D721Med (cell line): ENCODE measurements at regions not wholly inside any gene's neighbourhood (a gene's known extent, or its start where the extent isn't known, plus 50 kb on each side); places are given as distances from the start of the nearest gene placed in this dataset.
"Not testable (repeated sequence)": the region's sequence is repeated elsewhere in the genome, so short reads cannot be mapped to it uniquely, and the experiment has no call there.

ENCODE experiments used
- DNase-seq: peaks from one replicate; pipeline ENCODE4 v3.0.0; 2011; ENCODE audit warnings: low spot score; ENCODE audit not compliant: insufficient read length
- FAIRE-seq: peaks from 2 replicates; lab custom pipeline; 2011; peaks lifted over from hg19 to GRCh38; lab: Jason Lieb, UNC
- TF ChIP-seq, protein P1 (sequence below): IDR thresholded peaks from 2 replicates; pipeline ENCODE4 v1.5.1; 2012; ENCODE audit warnings: mild to moderate bottlenecking, control low read depth; ENCODE audit not compliant: insufficient read depth; ENCODE audit errors: missing control alignments

DNA sequence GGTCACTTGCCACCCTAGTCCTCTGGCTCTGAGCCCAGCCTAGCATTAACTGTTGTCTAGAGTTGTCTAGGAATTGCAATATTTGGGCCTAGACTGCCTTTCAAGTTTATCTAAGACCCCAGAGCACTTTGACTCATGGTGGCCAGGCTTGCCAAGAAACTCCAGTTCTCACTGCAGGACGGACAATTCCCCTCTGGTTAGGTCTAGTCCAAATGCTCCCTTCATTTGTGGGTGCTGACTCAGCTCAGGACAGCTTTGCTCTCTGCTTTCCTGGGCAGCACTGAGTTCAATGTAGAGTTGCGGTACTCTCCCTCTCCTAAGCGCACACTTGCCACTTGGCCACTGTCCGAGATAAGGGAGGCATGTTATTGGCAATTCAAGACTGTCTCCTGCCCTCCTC, 619.4 kb downstream of the TLE1 start:
- TF ChIP-seq, protein P1, sequence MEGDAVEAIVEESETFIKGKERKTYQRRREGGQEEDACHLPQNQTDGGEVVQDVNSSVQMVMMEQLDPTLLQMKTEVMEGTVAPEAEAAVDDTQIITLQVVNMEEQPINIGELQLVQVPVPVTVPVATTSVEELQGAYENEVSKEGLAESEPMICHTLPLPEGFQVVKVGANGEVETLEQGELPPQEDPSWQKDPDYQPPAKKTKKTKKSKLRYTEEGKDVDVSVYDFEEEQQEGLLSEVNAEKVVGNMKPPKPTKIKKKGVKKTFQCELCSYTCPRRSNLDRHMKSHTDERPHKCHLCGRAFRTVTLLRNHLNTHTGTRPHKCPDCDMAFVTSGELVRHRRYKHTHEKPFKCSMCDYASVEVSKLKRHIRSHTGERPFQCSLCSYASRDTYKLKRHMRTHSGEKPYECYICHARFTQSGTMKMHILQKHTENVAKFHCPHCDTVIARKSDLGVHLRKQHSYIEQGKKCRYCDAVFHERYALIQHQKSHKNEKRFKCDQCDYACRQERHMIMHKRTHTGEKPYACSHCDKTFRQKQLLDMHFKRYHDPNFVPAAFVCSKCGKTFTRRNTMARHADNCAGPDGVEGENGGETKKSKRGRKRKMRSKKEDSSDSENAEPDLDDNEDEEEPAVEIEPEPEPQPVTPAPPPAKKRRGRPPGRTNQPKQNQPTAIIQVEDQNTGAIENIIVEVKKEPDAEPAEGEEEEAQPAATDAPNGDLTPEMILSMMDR: no peak
- DNase-seq: no peak
- FAIRE-seq: no peak

DNA sequence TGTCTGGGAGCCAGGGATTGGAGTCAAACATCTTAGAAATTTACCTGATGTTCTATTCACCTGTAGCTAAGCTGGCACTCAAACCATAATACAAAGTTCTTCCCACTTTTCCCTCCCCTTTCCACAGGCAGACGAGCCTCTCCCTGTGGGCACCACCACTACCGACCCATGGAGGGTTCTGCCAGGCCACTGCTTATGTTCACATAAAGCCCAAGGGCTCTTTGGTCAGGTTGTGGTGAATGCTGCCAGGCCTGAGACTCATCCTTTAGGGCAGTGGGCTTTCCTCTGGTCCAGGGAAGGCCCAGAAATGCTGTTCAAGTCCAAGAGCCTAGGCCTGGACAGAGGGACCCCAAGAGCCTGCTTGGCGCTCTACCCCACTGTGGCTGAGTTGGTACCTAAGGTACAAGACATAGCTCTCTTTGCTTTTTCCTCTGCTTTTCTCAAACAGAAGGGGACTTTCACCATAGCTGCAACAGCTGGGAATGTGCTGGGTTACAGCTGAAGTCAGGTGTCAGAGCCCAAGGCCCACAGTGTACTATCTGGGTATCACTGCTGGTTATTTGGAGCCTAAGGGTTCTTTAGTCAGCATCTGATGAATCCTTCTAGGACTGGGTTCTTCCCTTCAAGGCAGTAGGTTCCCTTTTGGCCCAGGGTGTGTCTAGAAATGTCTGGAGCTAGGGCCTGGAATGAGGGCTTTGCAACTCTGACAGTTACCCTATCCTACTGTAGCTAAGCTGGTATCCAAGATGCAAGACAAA, 620.1 kb downstream of the TLE1 start:
- FAIRE-seq (no peak), DNase-seq (no peak)

DNA sequence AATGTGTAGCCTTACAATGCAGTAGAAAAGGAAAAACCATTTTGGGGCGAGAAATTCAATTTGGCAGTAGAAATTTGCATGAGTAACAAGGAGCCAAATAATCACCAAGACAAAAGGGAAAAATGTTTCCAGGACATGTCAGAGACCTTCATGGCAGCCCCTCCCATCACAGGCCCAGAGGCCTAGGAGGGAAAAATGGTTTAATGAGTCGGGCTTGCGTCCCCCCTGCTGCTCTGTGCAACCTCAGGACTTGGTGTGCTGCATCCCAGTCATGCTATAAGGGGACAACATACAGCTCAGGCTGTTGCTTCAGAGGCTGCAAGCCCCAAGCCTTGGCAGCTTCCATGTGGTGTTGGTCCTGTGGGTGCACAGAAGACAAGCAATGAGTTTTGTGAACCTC, 626.4 kb downstream of the TLE1 start:
- DNase-seq, FAIRE-seq: not testable (repeated sequence)

More for the DNA sequence above, 620.1 kb downstream of the TLE1 start:
- TF ChIP-seq, protein P1: no peak

DNA sequence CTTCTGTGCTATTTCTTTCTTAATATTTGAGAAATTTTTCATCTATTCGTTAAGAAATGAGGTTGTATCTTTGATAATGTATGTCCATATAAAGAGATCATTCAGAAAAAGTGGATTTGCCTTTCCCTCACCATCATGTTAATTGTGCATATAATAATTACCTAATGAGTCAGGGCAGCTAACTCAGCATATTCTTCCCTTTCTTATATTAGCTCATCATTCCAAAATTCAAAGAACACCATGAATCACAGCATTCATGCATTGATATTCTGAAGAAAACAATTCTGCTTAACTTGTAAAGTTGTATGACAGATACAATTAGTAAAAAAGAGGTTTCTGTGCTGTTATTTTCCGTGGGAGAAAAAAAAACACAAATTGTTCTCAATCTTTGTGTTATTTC, 630.6 kb downstream of the TLE1 start:
- FAIRE-seq (no peak), DNase-seq (no peak)
- TF ChIP-seq, protein P1: no peak

DNA sequence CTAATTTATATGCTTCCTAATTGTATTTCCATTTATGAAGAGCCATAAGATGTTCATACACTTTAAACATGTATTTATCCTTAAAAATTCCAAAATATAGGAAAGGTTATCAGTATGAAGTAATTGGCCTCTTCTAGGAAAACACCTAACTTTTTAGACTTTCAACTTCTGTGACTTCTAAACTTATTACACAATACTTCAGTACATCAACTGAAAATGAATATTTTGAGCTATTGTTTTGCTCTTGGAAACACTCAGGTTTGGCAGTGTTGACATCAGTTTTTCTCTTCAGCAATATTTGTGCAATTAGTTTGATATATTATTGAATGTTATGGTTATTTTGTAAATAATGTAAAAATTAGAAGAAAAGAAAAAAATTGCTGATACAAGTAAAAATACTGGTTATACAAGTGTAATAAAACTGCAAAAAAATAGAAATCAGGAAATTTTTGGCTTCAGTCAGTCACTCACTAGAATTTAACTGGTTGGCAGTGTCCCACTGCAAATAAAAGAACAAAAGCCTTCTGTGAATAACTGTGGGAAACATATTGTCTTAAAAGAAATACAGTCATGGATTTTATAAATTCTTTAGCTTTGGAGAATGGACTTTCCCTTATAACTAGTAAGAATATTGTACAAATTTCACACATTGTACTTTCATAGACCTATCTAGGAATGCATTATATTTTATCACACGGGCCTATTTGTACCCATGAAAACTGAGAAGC, 635.9 kb downstream of the TLE1 start:
- DNase-seq (no peak), FAIRE-seq (no peak)
- TF ChIP-seq, protein P1: no peak

DNA sequence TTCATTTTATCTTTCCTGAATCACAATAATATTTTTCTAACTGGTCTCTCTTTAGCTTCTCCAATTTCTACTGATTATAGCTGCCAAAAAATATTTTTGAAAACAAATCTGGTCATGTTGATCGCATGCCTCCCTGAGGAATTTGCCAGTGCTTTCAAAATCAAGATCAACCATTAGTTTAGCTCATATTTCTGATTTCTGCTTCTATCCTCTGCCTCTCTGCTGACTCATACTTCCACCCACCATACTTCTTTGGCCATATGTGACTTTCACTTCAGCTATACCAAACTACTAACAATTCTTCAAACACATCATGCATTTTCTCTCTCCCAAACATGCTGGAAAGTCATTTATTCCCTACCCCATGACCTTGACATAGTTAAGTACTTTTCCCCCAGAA, 636.5 kb downstream of the TLE1 start:
- FAIRE-seq (no peak), DNase-seq (no peak)
- TF ChIP-seq, protein P1: no peak

DNA sequence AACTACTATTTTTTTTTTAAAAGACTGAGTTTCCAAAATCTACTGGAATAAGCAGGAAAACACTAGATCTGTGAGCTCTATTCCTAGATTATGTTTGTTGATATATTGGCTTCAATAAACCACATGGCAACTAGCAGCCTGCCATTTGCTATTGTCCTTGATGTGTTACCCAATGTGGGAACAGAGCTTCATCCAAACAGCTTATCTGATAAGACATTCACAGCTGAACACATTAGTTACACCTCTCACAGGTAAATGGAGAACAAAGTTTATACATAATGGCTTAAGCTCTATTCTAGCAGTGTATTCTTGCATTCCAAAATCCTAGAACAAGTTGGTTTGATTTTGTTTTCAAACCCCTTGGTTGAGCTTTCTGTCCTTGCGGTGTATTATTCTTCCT, 642.1 kb downstream of the TLE1 start:
- DNase-seq (no peak), FAIRE-seq (no peak)
- TF ChIP-seq, protein P1: no peak
